ENCODE measurements at regions not wholly inside any gene's neighbourhood (a gene's known extent, or its start where the extent isn't known, plus 50 kb on each side); places are given as distances from the start of the nearest gene placed in this dataset.

DNA sequence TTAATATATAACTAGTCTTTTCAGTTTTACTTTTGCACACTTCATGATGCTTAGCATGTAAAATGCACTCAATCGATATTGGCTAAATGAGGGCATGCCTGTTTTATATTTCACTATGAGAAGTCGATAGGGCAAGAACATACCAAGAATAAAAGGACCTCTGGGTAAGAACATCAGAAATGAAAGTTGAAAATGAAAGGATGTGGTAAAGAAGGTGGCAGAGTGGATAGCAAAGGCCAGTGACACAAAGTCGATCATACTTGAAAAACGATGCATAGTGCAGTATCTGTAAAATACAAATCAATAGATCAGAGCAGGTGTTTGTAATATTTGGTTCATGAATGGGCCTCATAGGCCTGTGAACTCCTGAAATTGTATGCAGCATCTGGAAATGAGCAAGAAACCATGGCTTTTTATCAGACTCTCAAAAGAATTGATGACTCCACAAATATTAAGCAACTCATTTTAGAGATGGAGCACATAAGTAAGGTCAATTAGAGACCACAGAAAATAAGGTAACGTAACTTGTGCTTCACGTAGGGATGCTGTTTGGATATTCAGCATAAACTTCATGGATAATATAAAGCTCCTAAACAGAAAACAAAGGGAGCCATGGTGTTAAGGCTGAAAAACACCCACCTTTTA is 653.4 kb downstream of the NYAP2 start:
- no peak for DNase-seq (ENCODE audit: low spot score)
- no TSS peak for BruUV-seq (replicated peaks)
- Histone ChIP-seq H3K36me3 (replicated peaks in 1 of 2; ENCODE audit: control insufficient read depth in 1 of 2, insufficient read depth in 2 of 2, low read length in 2 of 2) (no peaks in the 10 kb centered on the region), H3K4me1 (ENCODE audit: insufficient read depth, low read length) (peaks cover 9% of the 10 kb centered on the region; the same call in 1 of the 2 replicates), H3K4me2 (ENCODE audit: low read depth, low read length) (no peak overlapping the region), H4K20me1 (ENCODE audit: insufficient read depth, low read length) (no peaks in the 10 kb centered on the region), H2AFZ (ENCODE audit: low read length) (no peak overlapping the region), H3K9ac (ENCODE audit: insufficient read depth, low read depth, low read length) (no peak overlapping the region), H3K79me2 (ENCODE audit: insufficient read depth, low read length) (no peaks in the 10 kb centered on the region), H3K27me3 (ENCODE audit: control insufficient read depth in 1 of 2, insufficient read depth in 2 of 2, low read length in 2 of 2) (no peaks in the 10 kb centered on the region), H3K9me3 (ENCODE audit: low read length) (no peaks in the 10 kb centered on the region), H3K27ac (ENCODE audit: extremely low read length, insufficient read depth, low read length) (no peak overlapping the region), H3K4me3 (replicated peaks in 1 of 3; ENCODE audit: insufficient read depth in 1 of 3, low read depth in 2 of 3, low read length in 3 of 3) (no peak overlapping the region)
- CTCF ChIA-PET (ENCODE audit: low intra/inter-chr PET ratio, low total read pairs) = no interaction called here
- in situ Hi-C loops (cut with HindIII; ENCODE audit: extremely low pct_ligation_motif_present, low pct_unique_long_range_greater_than_20kb) = no loop called here
- POLR2A ChIA-PET = no interaction called here
- TF ChIP-seq YEATS2 (CRISPR knock-in tag; IDR thresholded peaks at IDR 0.05; ENCODE audit: borderline replicate concordance) = no peak
- TF ChIP-seq IRF9 (CRISPR knock-in tag; IDR thresholded peaks at IDR 0.05; ENCODE audit: borderline replicate concordance) = no peak
- no peak for TF ChIP-seq ZMYM3 (CRISPR knock-in tag; IDR thresholded peaks at IDR 0.05)
- TF ChIP-seq BRF2 (CRISPR knock-in tag; IDR thresholded peaks at IDR 0.05) = no peak
- no peak for TF ChIP-seq ZNF670 (CRISPR knock-in tag; IDR thresholded peaks at IDR 0.05; ENCODE audit: borderline replicate concordance)
- peak; percentile 89 to 93 for TF ChIP-seq MAFK (conservative IDR thresholded peaks at IDR 0.05 in 1 of 2, IDR thresholded peaks at IDR 0.05 in 1 of 2; ENCODE audit: low read length in 2 of 2)
- no peak for TF ChIP-seq FLYWCH1 (CRISPR knock-in tag; IDR thresholded peaks at IDR 0.05)
- TF ChIP-seq KDM5A (IDR thresholded peaks at IDR 0.05; ENCODE audit: borderline replicate concordance, low read length) = no peak
- TF ChIP-seq NCOA1 (CRISPR knock-in tag; IDR thresholded peaks at IDR 0.05) = no peak
- TF ChIP-seq TBX3 (IDR thresholded peaks at IDR 0.05; ENCODE audit: borderline replicate concordance) = no peak
- TF ChIP-seq MAFF (IDR thresholded peaks at IDR 0.05; ENCODE audit: low read depth, low read length) = peak; percentile 90
- TF ChIP-seq DPF2 (CRISPR knock-in tag; IDR thresholded peaks at IDR 0.05; ENCODE audit: borderline replicate concordance, low read depth) = no peak
- TF ChIP-seq PHF21A (CRISPR knock-in tag; IDR thresholded peaks at IDR 0.05) = no peak
- no peak for TF ChIP-seq BHLHE40 (IDR thresholded peaks at IDR 0.05; ENCODE audit: low read length)
- no peak for FAIRE-seq
- WGBS (ENCODE audit: low lambda C conversion rate) = 31% methylated on average over 6 of the region's 6 CpGs
- ATAC-seq = no peak
- intact Hi-C loops (cut with micrococcal nuclease; ENCODE audit: unreplicated experiment) = no loop called here
